HG02884 (cell line): ENCODE measurements at regions not wholly inside any gene's neighbourhood (a gene's known extent, or its start where the extent isn't known, plus 50 kb on each side); places are given as distances from the start of the nearest gene placed in this dataset.
"Not testable (repeated sequence)": the region's sequence is repeated elsewhere in the genome, so short reads cannot be mapped to it uniquely, and the experiment has no call there.

ENCODE experiments used
- ATAC-seq: cut with Tn5 transposase; IDR thresholded peaks from one replicate; pipeline ENCODE4 v1.9.1; 2021; ENCODE audit warnings: mild to moderate bottlenecking, moderate library complexity; ENCODE audit not compliant: unreplicated experiment

DNA sequence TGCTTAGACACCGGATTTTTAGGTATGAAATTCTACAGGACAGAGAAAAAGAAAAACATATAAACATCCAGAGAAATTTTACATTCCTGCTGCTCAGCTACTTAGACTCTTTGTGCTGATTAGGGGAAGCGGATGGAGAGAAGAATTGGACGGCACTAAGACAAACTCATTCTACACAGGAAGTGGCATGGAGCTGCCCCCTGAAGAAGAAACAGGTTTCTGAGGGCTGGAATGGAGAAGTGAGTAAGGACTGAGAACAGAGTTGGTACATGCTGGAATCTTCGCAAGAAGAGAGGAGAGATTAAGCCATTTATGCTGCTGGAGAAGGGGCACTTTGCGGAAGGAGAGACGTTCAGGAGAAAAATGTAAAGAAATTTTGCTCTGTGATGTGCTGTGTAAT, 253.0 kb upstream of the ERBB4 start:
- no peak for ATAC-seq

DNA sequence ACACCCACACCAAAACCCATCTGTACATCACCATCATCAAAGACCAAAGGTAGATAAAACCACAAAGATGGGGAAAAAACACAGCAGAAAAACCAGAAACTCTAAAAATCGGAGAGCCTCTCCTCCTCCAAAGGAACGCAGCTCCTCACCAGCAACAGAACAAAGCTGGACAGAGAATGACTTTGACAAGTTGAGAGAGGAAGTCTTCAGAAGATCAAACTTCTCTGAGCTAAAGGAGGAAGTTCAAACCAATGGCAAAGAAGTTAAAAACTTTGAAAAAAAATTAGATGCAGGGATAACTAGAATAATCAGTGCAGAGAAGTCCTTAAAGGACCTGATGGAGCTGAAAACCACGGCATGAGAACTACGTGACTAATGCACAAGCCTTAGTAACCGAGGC, 247.5 kb upstream of the ERBB4 start:
- ATAC-seq, result not testable (repeated sequence)

DNA sequence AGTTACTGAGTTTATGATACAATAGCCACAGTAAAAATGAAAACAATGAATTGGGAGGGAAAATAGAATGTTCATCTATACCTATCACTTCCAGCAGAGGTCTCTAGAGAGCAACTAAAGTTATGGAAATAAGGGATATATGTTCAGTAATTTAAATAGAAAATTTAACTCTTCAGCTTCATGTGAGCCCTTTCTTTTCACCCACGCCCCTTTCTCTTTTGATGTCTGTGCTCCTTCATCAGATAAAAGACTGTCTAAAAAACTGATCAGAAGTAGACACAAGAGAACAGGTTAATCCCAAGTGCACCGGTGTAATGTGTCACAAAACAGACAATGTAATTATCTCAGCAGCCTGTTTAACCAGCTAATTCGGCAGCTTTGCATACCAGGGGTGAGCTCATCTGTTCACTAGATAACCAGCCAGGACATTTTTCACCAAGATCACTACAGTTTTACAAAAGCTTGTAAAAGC, 238.5 kb upstream of the ERBB4 start:
- ATAC-seq, result peak; percentile 64

DNA sequence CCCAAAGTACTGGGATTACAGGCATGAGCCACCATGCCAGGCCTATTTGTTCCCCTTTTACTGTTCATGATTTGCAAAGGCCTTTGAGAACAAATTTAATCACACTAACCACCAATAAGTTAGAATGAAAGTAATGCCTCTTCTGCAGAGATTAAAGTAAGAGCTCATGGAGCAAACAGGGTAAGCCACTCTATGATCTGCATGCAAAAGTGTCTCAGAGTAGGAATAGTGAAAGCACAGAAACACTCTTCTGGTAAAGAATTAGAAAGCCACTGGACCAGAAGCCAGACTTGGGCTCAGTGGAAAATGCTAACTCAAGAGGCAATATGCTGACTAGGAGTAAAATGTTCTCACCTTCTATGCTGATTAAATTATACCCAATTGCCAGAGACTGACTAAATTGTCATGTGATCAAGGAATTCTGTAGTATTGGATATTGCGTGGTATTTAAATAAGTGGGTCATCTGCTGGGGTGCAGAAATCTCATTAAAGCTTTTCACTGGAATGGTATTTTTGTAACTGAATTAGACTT, 235.3 kb upstream of the ERBB4 start:
- ATAC-seq, result no peak

DNA sequence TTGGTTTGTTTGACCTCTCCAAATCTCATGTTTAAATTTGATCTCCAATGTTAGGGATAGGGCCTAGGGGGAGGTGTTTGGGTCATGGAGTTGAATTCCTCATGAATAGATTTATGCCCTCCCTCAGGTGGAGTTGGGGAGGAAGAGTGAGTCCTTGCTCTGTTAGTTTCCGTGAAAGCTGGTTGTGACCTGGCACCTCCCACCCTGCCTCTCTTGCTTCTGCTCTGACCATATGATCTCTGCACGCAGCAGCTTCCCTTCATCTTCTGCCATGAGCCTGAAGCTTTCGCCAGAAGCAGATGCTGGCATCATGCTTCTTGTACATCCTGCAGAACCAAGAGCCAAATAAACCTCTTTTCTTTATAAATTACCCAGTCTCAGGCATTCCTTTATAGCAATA, 231.6 kb upstream of the ERBB4 start:
- no peak for ATAC-seq

DNA sequence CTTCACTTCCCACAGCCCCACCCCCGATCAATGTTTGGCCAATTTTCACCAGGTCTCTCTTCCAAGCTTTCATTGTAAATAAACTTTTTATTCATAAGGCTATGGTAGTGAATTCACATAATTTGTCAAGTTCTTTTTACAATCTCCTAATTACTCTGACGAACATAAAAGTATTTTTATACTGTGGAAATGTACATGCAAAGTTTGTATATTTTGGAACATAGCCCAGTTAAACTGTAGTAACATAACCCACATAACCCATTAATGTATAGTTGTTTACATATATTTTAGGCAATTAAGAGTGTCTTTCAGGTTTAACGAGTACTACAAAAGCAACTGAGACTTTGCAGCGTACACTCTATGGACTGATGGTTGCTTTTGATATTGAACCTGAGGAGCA, 228.3 kb upstream of the ERBB4 start:
- no peak for ATAC-seq

DNA sequence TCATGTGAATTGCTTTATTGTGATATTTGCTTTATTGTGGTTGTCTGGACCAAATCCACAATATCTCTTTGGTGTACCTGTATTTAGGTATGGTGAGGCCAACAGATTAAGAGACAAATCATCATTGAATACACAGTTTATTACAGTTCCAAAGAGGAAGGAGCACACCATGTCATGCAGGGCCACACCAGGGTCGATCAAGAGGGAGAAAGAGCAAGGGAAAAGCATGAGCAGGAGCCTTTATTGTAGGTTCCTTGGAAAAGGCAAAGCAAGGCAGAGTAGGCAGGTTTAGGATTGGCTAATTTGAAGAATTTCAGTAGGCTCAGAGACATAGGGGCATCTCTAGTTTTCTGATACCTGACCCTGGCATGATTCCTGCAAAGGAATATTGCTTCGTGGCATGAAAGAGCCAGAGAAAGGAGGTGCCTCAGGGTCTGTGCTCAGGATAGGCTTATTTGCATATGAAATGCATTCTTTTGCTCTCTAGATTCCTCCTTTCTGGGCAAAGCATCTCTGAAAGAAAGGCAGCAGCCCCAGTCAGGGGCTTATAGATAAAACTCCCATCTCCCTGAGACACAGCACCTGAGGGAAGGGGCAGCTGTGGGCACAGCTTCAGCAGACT, 214.2 kb upstream of the ERBB4 start:
- no peak for ATAC-seq

DNA sequence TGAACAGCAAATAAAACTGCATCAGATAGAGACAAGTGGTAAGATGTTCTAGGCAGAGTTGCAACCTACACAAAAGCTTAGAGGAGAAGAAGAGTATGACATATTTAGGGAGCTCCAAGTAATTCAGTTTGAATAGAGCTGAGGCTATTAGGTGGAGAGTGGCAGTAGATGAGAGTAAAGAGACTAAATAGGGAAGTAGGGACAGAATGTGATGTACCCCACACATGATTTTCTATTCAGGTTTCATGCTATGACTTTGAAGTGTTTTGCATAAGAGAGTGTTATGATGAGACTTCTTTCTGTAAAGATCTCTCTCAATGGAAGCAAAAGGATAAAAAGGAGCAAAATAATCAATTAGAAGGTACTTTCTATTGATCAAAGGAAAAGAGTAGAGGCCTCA, 206.8 kb upstream of the ERBB4 start:
- ATAC-seq, result peak; percentile 95

DNA sequence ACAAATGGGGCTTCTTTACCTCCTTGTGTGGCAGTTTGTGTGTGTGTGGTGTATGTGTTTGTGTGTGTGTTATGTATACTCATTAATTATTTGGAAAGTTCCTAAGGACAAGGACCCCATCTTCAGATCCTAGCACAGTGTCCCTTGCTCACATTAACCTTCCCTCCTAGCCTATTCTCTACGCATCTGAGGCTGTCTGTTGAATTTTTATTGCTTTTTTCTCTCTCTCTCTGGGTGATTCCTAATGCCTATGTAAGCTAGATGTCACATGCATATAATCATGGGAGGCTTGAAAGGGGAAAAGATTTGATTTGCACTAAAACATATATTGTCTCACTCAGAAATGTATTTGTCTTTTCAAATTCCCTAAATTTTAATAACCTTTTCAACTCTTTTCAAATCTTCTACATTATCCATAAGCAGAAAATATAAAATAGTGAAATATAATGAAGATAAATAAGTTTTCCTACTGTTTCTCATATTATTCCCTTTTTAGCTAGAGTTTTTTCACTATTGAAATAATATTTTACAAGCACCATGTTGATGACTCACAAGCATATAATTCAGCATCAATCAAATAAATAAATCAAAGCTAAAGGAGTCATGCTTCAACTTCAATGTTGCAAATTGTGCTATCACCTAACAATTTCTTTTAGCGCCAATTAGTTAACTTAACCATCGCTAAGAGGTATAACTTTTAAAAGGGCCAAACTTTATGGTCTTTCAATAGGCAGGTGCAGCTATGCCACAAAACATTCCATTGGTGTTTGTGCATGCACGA, 199.0 kb upstream of the ERBB4 start:
- no peak for ATAC-seq

DNA sequence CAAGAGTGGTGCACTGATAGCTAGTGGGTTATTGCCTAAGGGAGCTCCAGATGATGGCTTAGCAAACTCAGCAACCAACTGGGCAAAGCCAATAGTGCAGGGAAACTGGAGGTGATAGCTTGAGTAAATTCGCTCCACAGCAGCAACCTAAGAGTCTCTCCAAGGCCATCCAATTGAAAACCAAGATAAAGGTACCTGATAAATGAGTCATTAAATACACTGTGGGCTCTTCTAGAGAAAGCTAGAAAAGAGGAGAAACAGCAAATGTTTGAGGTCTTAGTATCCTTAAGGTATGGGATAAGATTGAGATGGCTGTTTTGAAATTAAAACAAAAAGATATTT, 197.8 kb upstream of the ERBB4 start:
- no peak for ATAC-seq

DNA sequence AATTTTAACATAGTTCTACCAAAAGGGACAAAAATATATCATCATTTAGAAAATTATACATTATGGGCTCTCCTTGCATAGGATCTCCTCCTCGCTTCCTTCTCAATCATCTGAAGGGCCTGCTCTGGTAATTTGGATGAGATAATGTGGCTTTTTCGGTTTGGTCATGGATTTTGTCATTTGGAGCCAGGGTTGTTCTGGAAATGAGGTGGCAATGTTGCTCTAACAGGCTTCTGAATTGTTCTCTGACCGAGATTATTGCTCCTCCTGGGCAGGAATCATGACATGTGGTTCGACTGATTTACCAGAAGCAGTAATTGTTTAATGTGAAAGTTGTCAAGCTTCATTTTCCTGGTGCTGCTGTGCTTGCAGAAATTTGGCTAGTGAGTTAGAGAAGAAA, 194.7 kb upstream of the ERBB4 start:
- peak; percentile 33 for ATAC-seq

DNA sequence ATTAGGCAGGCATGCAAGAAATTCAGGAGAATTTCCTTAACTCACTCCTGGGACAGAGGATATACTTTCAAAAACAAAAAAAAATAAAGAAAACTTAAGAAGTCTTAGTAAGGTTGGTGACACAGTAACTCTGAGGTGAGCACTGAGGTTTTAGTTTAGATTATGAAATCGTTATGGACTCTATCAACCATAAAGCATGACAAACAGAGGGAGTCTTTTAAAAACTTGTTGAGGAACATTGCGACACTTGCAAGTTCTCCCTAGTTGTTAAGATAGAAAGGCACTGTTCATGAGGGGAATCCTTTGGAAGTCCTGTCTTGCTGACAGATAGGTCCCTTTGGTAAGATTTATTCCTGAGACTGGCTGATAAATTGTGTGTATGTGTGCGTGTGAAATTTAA, 194.3 kb upstream of the ERBB4 start:
- no peak for ATAC-seq

DNA sequence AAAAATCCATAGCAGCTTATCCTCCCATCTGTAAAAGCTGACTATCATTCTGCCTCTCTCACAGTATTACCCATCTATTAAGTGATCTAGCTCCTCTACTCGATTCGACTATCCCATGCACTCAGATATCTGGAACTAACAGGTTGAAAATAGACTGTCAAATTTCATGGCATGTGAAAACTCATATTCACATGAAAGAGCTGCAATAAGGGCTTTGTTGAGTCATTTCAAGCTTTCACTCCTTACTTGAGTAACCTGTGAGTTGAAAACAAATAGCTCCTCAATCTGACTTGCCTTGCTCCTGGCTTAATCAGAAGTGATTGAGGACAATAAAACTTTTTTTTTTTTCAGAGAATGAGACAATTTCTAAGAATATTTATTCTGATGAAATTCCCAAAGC, 192.4 kb upstream of the ERBB4 start:
- ATAC-seq, result peak; percentile 78

DNA sequence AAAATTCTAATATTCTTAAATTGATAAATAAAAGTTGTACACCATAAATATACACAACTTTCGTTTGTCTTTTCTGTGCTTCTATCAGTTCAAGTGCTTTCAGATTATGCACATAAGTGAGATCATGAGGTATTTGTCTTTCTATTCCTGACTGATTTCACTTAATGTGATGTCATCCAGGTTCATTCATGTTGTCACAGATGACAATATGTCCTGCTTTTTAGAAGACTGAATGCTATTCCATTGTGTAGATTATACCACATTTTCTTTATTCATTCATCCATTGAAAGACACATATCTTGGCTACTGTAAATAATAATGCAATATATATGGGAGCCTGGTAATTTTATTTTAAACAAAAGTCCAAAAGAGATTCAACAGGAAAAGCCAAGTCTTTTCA, 190.1 kb upstream of the ERBB4 start:
- no peak for ATAC-seq

DNA sequence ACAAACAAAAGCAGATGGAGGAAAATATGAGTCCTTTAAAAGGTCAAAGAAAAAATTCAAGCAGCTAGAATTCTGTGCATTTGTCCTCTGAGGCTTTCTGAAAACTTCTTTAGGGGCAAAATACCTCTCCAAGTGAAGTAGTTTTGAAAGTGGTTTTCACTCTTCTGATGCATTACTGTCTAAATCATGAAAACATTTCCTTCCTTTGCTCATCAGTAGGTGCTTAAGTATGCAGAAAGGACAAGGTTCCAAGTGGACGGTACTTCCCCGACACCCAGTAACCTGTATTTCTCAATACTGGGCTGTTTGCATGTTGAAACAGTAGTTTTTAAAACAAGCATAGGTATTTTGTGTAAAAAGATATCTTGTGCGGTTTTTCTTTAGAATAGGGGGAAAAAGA, 189.1 kb upstream of the ERBB4 start:
- peak; percentile 41 for ATAC-seq

DNA sequence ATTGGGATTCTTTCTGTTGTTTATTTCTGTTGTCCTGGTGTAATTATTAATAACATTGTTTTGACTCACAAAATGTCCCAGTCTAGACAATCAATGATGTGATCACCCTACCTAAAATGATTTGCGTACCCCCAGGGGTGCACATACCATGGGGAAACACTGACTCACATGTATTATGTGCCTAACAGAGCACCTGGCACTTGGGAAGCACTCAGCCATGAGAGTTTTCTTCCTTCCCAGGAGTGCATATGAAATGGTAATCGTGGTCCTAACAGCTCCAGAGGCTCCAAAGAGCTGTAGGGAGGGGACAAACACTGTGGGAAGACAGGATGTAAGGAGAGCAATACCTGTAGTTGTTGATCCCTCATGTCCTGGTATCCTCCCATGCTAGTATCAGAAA, 187.8 kb upstream of the ERBB4 start:
- no peak for ATAC-seq

DNA sequence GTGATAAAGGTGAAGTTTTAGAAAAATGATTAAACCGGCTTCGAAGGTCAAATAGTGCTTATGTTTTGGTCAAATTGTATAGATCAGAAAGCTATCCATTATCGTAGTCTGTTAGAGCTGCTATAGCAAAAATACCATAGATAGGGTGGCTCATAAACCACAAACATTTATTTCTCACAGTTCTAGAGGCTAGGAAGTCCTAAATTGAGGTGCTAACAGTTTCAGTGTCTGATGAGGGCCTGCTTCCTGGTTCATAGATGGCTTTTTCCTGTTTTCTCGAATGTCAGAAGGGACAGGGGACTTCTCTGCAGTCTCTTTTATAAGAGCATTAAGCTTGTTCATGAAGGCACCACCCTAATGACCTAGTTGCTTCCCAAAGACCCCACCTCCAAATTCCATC, 186.6 kb upstream of the ERBB4 start:
- ATAC-seq, result no peak

DNA sequence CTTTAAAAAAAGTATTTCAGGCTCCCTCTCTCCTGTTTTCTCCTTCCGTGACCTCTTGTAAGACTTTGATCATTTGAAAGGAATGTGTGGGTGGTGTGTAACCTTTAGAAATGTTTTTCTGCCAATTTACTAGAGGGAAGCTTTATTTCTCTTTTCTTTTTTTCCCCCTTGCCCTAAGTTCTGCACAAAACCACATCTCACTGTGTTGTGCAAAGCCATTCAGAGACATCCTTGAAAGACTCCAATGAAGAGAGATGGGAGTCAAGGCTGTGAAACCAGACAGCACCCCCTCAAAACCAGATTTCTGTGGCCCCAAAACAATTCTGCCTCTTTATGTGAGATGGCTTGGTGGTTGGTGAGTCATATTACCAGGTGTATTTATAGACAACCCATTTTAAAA, 184.6 kb upstream of the ERBB4 start:
- no peak for ATAC-seq

DNA sequence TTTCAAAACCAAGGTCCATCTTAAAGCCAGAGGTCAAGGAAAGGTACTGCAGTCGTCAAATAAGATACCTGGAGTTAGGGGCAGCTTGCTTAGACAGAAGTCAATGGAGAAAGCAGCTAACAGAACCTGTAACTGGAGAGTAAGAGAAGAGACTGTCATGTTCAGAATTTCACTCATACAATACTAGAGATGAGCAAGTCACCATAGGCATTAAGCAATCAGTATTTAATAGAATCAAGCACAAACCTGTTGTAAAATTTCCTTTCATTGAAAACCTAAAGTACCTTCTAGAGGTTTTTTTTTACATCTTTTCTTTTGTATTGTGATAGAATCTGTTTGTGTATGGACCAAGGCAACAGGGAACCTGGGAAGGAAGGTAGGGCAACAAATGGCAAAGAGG, 183.4 kb upstream of the ERBB4 start:
- no peak for ATAC-seq

DNA sequence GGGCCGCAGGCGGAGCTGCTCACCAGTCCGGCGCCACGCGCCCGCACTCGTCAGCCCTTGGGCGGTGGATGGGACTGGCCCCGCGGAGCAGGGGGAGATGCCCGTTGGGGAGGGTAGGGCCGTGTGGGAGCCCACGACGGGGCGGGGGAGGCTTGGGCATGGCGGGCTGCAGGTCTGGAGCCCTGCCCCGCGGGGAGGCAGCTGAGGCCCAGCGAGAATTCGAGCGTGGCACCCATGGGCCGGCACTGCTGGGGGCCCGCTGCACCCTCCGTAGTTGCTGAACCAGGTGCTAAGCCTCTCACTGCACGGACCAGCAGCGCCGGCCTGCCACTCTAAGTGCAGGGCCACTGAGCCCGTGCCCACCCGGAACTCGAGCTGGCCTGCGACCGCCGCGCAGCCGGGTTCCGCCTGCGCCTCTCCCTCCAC, 182.4 kb upstream of the ERBB4 start:
- no peak for ATAC-seq

DNA sequence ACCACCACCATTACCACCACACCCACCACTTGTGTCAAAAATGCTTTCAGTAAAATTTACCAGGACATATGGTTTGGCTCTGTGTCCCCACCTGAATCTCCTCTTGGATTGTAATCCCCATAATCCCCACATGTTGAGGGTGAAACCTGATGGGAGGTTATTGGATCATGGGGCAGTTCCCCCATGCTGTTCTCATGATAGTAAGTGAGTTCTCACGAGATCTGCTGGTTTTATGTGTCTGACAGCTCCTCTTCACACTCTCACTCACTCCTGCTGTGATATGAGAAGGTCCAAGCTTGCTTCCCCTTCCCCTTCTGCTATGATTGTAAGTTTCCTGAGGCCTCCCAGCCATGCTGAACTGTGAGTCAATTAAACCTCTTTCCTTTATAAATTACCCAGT, 176.8 kb upstream of the ERBB4 start:
- not testable (repeated sequence) for ATAC-seq

DNA sequence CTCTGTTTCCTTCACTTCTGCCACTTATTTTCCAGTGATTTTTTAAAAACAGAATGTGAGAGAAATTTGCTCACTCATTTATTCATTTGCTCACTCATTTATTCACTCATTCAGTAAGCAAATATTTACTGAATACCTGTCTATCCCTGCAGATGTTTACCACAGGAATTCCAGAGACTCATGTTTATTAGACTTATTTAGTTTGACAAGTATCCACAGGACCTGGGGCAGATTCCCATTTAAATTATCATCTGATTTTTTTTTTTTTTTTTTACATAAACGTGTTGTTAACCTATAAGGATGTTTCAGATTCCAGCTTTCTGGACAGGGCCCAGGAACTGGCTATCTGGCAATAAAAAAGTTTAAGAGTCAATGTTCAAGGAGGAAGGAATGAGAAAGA, 175.1 kb upstream of the ERBB4 start:
- ATAC-seq, result no peak

DNA sequence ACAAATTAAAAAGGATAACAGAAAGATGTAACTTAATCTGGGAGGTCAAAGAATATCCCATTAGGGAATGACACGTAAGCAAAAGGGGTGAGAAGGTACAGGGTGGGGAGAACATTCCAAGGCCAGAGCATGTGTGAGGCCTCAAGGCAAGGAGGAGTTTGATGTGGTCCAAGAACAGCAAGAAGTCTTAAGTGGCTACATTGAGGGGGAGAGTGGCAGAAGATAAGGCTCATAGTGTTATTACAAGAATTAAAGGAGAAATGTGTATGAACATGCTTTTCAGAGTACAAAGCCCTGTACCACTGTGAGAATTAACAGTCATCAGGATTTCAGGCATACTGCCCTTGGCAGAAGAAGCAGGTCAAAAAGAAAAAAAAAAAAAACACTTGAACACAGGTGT, 174.4 kb upstream of the ERBB4 start:
- no peak for ATAC-seq
